ENCODE measurements at regions not wholly inside any gene's neighbourhood (a gene's known extent, or its start where the extent isn't known, plus 50 kb on each side); places are given as distances from the start of the nearest gene placed in this dataset.
"Not testable (repeated sequence)": the region's sequence is repeated elsewhere in the genome, so short reads cannot be mapped to it uniquely, and the experiment has no call there.

DNA sequence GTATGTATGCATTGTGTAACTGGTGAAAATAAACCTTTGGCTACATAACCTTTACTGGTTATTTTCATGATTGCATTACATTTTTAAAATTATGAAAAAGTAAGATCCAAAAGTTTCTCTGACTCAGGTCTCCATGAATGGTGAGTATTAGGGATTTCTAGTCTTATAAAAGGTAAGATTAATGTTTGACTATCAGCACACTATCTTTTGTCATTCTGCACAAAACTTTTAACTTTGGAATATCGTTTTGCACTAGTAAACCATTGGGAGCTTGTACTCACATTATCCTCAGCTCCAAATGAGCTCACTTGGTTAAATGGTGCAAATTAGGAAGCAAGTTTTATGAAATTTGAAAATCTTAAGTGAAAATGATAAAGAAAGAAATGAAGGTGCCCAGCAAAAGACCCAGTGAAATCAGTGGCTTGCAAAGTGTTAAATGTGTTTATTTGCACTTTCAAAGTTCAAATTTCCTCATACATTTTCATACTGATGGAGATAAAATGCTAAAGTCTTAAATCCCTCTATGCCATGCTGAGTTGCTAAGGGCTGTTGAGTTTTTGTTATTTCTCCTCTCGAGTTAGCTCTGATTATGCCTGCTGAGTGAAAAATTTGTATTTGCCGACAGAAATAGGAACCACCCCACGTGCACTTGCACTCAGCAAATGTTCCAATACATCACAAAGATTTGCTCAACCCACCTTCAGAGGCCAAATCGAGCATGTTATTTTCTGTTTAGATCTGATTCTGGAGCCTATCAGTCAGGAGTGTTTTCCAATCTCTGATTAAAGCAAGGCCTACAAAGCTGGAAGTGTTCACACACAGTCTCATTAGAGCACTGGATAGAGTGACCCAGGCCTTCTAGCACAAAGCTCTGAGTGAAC is 885.7 kb downstream of the NR2F1-AS1 start:
- Histone ChIP-seq H3K9me3 (ENCODE audit: control insufficient read depth in 2 of 2, low read length in 2 of 2) (no peaks in the 10 kb centered on the region), H3K36me3 (ENCODE audit: control insufficient read depth in 2 of 2, insufficient read depth in 2 of 2, low read length in 2 of 2) (no peaks in the 10 kb centered on the region), H3K4me3 (ENCODE audit: low read length in 2 of 2) (no peak overlapping the region), H3K9ac (ENCODE audit: low read depth in 1 of 2, low read length in 2 of 2) (no peak overlapping the region), H3K27me3 (ENCODE audit: control insufficient read depth in 2 of 2, insufficient read depth in 2 of 2, low read length in 2 of 2) (no peaks in the 10 kb centered on the region), H3K27ac (ENCODE audit: low read depth in 2 of 2, low read length in 2 of 2) (no peak overlapping the region), H3K4me1 (ENCODE audit: control insufficient read depth in 2 of 2, insufficient read depth in 2 of 2, low read length in 2 of 2) (no peaks in the 10 kb centered on the region)

DNA sequence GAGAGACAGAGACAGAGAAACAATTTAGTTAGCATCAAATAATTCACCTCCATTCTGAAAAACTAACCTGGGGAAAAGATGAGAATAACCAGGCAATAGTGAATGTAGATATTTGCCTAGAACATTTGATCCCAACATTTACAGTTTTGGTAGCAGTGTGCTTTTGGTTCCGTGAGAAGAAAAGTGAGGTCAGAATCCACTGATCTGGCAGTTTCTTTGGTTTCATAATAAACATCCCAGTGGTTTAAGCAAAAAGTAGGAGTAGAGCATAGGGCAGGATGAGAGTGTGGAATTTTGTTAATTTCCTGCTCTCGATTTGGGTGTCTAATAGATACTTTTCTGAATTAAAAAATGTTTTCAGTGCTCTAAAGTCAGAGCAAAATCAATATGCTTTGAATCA is 887.0 kb downstream of the NR2F1-AS1 start:
- Histone ChIP-seq H3K27me3 (ENCODE audit: control insufficient read depth in 2 of 2, insufficient read depth in 2 of 2, low read length in 2 of 2) (no peaks in the 10 kb centered on the region), H3K9me3 (ENCODE audit: control insufficient read depth in 2 of 2, low read length in 2 of 2) (no peaks in the 10 kb centered on the region), H3K27ac (ENCODE audit: low read depth in 2 of 2, low read length in 2 of 2) (no peak overlapping the region), H3K9ac (ENCODE audit: low read depth in 1 of 2, low read length in 2 of 2) (no peak overlapping the region), H3K36me3 (ENCODE audit: control insufficient read depth in 2 of 2, insufficient read depth in 2 of 2, low read length in 2 of 2) (no peaks in the 10 kb centered on the region), H3K4me1 (ENCODE audit: control insufficient read depth in 2 of 2, insufficient read depth in 2 of 2, low read length in 2 of 2) (no peaks in the 10 kb centered on the region), H3K4me3 (ENCODE audit: low read length in 2 of 2) (no peak overlapping the region)

DNA sequence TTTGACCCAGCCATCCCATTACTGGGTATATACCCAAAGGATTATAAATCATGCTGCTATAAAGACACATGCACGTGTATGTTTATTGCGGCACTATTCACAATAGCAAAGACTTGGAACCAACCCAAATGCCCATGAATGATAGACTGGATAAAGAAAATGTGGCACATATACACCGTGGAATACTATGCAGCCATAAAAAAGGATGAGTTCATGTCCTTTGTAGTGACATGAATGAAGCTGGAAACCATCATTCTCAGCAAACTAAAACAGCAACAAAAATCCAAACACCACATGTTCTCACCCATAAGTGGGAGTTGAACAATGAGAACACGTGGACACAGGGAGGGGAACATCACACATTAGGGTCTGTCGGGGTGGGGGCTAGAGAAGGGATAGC is 889.1 kb downstream of the NR2F1-AS1 start:
- H3K4me1 ChIP-seq (ENCODE audit: control insufficient read depth in 2 of 2, insufficient read depth in 2 of 2, low read length in 2 of 2); H3K36me3 ChIP-seq (ENCODE audit: control insufficient read depth in 2 of 2, insufficient read depth in 2 of 2, low read length in 2 of 2); H3K9ac ChIP-seq (ENCODE audit: low read depth in 1 of 2, low read length in 2 of 2); H3K27ac ChIP-seq (ENCODE audit: low read depth in 2 of 2, low read length in 2 of 2); H3K9me3 ChIP-seq (ENCODE audit: control insufficient read depth in 2 of 2, low read length in 2 of 2); H3K27me3 ChIP-seq (ENCODE audit: control insufficient read depth in 2 of 2, insufficient read depth in 2 of 2, low read length in 2 of 2); H3K4me3 ChIP-seq (ENCODE audit: low read length in 2 of 2): not testable (repeated sequence)

- no peaks in the 10 kb centered on the region for H3K36me3 ChIP-seq (ENCODE audit: control insufficient read depth in 2 of 2, insufficient read depth in 2 of 2, low read length in 2 of 2)
- no peak overlapping the region for H3K9ac ChIP-seq (ENCODE audit: low read depth in 1 of 2, low read length in 2 of 2)
- no peaks in the 10 kb centered on the region for H3K9me3 ChIP-seq (ENCODE audit: control insufficient read depth in 2 of 2, low read length in 2 of 2)
- H3K27me3 ChIP-seq (ENCODE audit: control insufficient read depth in 2 of 2, insufficient read depth in 2 of 2, low read length in 2 of 2) = no peaks in the 10 kb centered on the region
- H3K4me1 ChIP-seq (ENCODE audit: control insufficient read depth in 2 of 2, insufficient read depth in 2 of 2, low read length in 2 of 2) = no peaks in the 10 kb centered on the region
- no peak overlapping the region for H3K4me3 ChIP-seq (ENCODE audit: low read length in 2 of 2)
- no peak overlapping the region for H3K27ac ChIP-seq (ENCODE audit: low read depth in 2 of 2, low read length in 2 of 2)
These were observed 892.9 kb downstream of the NR2F1-AS1 start for GRCh38 chr5:92687821-92688722.

DNA sequence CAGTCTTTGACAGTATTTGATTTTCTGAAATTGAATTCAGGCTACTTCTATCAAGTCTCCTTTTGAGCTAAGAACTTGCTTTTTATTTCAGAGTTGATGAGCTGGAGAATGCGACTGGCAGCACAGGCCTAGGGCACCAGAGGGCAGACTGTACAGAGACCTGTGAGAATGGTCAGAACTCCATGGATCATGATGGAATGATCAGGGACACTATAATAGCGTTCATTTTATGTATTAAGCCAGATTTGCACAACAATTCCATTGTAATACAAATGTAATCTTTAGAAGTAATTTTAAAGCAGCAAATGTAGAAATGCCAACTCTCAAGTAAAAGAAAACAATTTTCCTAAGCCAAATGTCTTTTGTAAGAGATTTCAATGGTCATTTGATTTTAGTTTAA is 902.4 kb downstream of the NR2F1-AS1 start:
- Histone ChIP-seq H3K9me3 (ENCODE audit: control insufficient read depth in 2 of 2, low read length in 2 of 2) (no peaks in the 10 kb centered on the region), H3K36me3 (ENCODE audit: control insufficient read depth in 2 of 2, insufficient read depth in 2 of 2, low read length in 2 of 2) (no peaks in the 10 kb centered on the region), H3K27ac (ENCODE audit: low read depth in 2 of 2, low read length in 2 of 2) (no peak overlapping the region), H3K4me1 (ENCODE audit: control insufficient read depth in 2 of 2, insufficient read depth in 2 of 2, low read length in 2 of 2) (no peaks in the 10 kb centered on the region), H3K4me3 (ENCODE audit: low read length in 2 of 2) (no peak overlapping the region), H3K27me3 (ENCODE audit: control insufficient read depth in 2 of 2, insufficient read depth in 2 of 2, low read length in 2 of 2) (no peaks in the 10 kb centered on the region), H3K9ac (ENCODE audit: low read depth in 1 of 2, low read length in 2 of 2) (no peak overlapping the region)

GRCh38 chr5:92676215-92677165 is 904.5 kb downstream of the NR2F1-AS1 start:
- Histone ChIP-seq H3K9ac (ENCODE audit: low read depth in 1 of 2, low read length in 2 of 2) (no peak overlapping the region), H3K27me3 (ENCODE audit: control insufficient read depth in 2 of 2, insufficient read depth in 2 of 2, low read length in 2 of 2) (no peaks in the 10 kb centered on the region), H3K9me3 (ENCODE audit: control insufficient read depth in 2 of 2, low read length in 2 of 2) (no peaks in the 10 kb centered on the region), H3K4me1 (ENCODE audit: control insufficient read depth in 2 of 2, insufficient read depth in 2 of 2, low read length in 2 of 2) (no peaks in the 10 kb centered on the region), H3K36me3 (ENCODE audit: control insufficient read depth in 2 of 2, insufficient read depth in 2 of 2, low read length in 2 of 2) (no peaks in the 10 kb centered on the region), H3K4me3 (ENCODE audit: low read length in 2 of 2) (no peak overlapping the region), H3K27ac (ENCODE audit: low read depth in 2 of 2, low read length in 2 of 2) (no peak overlapping the region)

DNA sequence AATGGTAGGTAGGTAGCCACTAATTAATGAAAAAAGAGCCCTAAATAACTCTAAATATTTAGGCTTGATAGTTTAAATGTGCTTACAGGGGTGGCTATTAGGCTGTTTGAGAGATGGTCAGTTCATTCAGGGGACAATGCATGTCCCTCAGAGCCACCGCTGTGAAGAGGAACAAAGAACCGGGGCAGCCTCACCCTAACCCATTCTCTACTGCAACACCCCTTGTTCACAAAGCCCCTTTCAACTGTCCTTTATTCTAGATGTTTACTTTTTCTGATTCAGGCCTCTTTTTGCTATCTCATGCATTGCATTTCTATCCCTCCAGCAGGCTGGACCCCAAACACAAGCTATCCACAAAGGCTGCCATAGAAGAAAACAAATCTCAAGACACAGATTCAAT is 906.7 kb downstream of the NR2F1-AS1 start:
- no peaks in the 10 kb centered on the region for H3K4me1 ChIP-seq (ENCODE audit: control insufficient read depth in 2 of 2, insufficient read depth in 2 of 2, low read length in 2 of 2)
- no peaks in the 10 kb centered on the region for H3K36me3 ChIP-seq (ENCODE audit: control insufficient read depth in 2 of 2, insufficient read depth in 2 of 2, low read length in 2 of 2)
- no peaks in the 10 kb centered on the region for H3K9me3 ChIP-seq (ENCODE audit: control insufficient read depth in 2 of 2, low read length in 2 of 2)
- no peak overlapping the region for H3K9ac ChIP-seq (ENCODE audit: low read depth in 1 of 2, low read length in 2 of 2)
- H3K27me3 ChIP-seq (ENCODE audit: control insufficient read depth in 2 of 2, insufficient read depth in 2 of 2, low read length in 2 of 2) = no peaks in the 10 kb centered on the region
- no peak overlapping the region for H3K4me3 ChIP-seq (ENCODE audit: low read length in 2 of 2)
- no peak overlapping the region for H3K27ac ChIP-seq (ENCODE audit: low read depth in 2 of 2, low read length in 2 of 2)

GRCh38 chr5:92665506-92665905 is 915.5 kb downstream of the NR2F1-AS1 start:
- Histone ChIP-seq H3K27ac (ENCODE audit: low read depth in 2 of 2, low read length in 2 of 2) (no peak overlapping the region), H3K27me3 (ENCODE audit: control insufficient read depth in 2 of 2, insufficient read depth in 2 of 2, low read length in 2 of 2) (no peaks in the 10 kb centered on the region), H3K36me3 (ENCODE audit: control insufficient read depth in 2 of 2, insufficient read depth in 2 of 2, low read length in 2 of 2) (no peaks in the 10 kb centered on the region), H3K4me3 (ENCODE audit: low read length in 2 of 2) (no peak overlapping the region), H3K4me1 (ENCODE audit: control insufficient read depth in 2 of 2, insufficient read depth in 2 of 2, low read length in 2 of 2) (no peaks in the 10 kb centered on the region), H3K9me3 (ENCODE audit: control insufficient read depth in 2 of 2, low read length in 2 of 2) (no peaks in the 10 kb centered on the region), H3K9ac (ENCODE audit: low read depth in 1 of 2, low read length in 2 of 2) (no peak overlapping the region)

- Histone ChIP-seq H3K27me3 (ENCODE audit: control insufficient read depth in 2 of 2, insufficient read depth in 2 of 2, low read length in 2 of 2) (no peaks in the 10 kb centered on the region), H3K9ac (ENCODE audit: low read depth in 1 of 2, low read length in 2 of 2) (no peak overlapping the region), H3K9me3 (ENCODE audit: control insufficient read depth in 2 of 2, low read length in 2 of 2) (no peaks in the 10 kb centered on the region), H3K27ac (ENCODE audit: low read depth in 2 of 2, low read length in 2 of 2) (no peak overlapping the region), H3K4me3 (ENCODE audit: low read length in 2 of 2) (no peak overlapping the region), H3K4me1 (ENCODE audit: control insufficient read depth in 2 of 2, insufficient read depth in 2 of 2, low read length in 2 of 2) (no peaks in the 10 kb centered on the region), H3K36me3 (ENCODE audit: control insufficient read depth in 2 of 2, insufficient read depth in 2 of 2, low read length in 2 of 2) (no peaks in the 10 kb centered on the region)
These were observed 918.3 kb downstream of the NR2F1-AS1 start for GRCh38 chr5:92662741-92663140.

Data from mucosa of rectum (tissue), 2 donors.